ENCODE measurements at regions not wholly inside any gene's neighbourhood (a gene's known extent, or its start where the extent isn't known, plus 50 kb on each side); places are given as distances from the start of the nearest gene placed in this dataset.
"Not testable (repeated sequence)": the region's sequence is repeated elsewhere in the genome, so short reads cannot be mapped to it uniquely, and the experiment has no call there.

DNA sequence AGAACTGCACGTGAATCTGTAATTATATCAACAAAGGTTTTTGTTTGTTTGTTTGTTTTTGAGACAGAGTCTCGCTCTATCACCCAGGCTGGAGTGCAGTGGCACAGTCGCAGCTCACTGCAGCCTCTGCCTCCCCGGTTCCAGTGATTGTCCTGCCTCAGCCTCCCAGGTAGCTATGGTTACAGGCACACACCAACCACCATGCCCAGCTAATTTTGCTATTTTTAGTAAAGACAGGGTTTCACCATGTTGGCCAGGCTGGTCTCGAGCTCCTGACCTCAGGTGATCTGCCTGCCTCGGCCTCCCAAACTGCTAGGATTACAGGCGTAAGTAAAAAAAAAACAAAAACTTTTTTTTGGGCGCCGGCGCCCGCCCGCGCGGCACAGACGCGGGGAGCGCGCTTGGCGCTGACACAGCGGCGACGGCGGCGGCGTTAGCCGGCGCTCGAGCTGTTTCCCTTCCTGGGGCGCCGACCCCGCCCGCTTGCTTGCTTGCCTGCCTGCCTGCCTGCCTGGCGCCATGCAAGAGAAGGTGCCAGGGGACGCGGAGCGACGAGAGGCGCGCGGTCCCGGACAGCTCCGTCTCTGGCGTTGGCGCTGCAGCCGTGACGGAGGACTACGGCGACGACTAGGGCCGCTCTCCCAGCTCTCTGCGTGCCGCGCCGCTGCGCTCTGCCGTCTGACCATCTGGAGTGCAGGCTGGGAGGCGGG lies 171.4 kb upstream of the NUPR2 start:
- DNase-seq (ENCODE audit: extremely low read depth in 1 of 11, low read depth in 9 of 11, low spot score in 4 of 11) = peak in 3 of 11 donors; percentile 4 to 34 (median 25)

DNA sequence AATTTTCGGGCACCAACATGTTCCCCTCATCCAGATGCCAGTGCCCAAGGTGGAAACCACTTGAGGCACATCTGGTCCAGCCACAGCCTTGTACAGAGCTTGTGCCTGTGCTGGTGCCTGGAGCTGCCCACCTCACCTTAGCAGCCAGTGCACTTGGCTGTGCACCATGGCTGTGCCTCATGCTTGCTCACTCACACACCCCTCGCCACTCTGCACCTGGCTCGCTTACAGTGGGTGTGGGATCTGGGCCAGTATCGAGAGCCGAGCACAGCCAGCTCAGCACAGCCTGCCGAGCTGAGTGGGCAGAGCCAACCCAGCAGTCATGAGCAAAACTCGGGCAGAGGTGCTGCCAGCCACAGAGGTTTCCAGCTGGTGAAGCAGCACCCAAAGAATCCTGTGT lies 139.9 kb upstream of the NUPR2 start:
- DNase-seq (ENCODE audit: extremely low read depth in 1 of 11, low read depth in 9 of 11, low spot score in 4 of 11) = no peak

DNA sequence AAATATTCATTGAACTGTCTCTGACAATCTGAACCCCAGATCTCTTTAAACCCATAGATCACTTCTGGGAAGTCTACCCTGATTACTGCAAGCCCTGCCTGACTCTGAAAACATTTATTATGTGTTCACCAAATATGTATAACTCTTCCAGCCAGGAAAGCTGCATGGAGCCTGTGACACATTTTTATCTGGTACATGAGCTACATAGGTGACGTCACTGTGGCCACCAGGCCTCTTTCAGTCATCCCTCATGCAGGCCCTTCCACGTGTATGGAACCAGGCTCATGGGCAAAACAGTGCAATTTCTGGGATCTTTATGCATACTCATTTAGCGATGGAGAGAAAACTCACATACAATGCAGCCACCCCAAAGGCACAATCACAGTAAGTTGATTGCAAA lies 133.9 kb upstream of the NUPR2 start:
- DNase-seq (ENCODE audit: extremely low read depth in 1 of 11, low read depth in 9 of 11, low spot score in 4 of 11) = no peak

DNA sequence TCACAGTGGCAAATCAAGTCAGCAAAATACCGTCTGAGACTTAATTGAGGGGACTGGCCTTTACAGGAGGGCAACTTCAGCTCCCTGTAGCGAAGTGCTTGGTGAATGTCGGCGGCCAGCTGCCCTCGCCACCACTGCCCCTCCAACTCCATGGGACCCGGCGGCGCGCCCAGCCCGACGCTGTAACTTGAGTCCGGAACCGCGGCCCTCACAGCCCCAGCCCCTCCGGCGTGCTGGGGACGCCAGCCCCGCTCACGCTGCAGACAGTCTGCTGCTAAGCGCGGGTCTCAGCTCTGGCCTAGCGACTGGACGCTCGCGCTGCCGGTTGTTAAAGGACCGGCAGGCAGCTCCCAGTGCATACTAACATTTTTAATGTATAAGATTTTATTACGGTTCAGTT lies 113.4 kb upstream of the NUPR2 start:
- peak in 3 of 11 donors; percentile 1 to 2 (median 1) for DNase-seq (ENCODE audit: extremely low read depth in 1 of 11, low read depth in 9 of 11, low spot score in 4 of 11)

DNA sequence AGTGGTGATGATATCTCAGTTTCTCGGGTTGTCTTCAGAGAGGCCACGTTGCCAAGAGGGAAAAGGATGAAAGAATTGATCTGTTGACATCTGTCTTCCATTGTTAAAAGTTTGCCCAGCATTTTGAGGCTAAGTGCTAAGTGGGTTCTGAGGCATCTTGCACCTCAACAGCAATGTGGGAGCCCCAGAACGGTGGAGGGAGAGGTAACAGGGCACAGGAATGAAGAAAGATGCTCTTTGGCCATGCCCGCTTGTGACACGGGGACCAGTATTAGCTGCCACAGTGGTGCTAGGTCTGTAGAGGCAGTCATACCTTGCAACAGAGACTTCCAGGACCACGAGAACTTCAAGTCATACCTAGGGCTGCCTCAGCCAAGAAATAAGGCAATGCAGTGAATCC lies 106.6 kb upstream of the NUPR2 start:
- no peak for DNase-seq (ENCODE audit: extremely low read depth in 1 of 11, low read depth in 9 of 11, low spot score in 4 of 11)

DNA sequence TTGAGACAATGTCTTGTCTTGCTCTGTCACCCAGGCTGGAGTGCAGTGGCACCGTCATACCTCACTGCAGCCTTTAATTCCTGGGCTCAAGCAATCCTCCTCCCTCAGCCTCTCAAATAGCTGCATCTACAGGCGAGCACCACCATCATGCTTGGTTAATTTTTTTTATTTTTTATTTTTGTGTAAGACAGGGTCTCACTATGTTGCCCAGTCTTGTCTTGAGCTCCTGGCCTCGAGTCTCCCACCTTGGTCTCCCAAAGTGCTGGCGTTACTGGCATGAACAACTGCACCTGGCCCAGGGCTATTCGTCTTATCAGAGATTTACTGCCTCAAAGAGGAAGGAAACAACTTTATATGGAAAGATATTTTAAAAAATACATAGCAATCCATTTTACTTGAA lies 102.8 kb upstream of the NUPR2 start:
- DNase-seq (ENCODE audit: extremely low read depth in 1 of 11, low read depth in 9 of 11, low spot score in 4 of 11) = no peak

DNA sequence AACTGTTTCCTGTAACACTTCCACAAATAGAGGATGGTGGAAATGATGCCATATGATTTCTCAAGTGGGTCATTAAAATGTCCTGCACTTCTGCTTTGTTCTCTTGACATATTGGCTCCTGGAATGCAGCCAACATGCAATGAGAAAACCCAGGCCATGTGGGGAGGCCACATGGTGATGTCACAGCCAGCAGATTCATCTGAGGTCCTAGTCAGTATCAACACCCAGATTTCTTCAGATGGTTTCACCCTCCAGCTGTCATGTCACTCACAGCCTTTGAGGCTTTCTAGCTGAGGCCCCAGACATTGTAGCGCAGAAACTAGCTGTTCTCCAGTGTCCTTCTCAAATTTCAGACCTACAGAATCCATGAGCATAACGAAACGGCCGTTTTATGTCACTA lies 102.3 kb upstream of the NUPR2 start:
- no peak for DNase-seq (ENCODE audit: extremely low read depth in 1 of 11, low read depth in 9 of 11, low spot score in 4 of 11)

DNA sequence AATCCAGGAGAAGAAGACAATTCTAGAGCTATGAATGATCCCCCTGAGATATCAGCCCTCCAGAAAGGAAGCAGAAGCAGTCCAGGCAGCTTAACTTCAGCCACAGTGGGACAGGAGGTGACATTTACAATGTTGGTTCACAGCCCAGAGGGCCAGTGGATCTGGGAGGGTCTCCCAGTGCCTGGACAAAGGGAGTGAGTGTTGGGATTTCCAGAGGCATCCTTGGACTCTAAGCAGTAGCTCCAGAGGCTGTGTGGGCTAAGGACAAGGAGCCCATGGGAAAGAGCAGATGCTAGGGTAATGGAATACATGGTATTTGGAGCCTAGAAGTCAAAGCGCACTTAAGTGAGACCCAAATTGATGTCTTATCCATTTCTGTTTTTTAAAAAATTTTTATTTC lies 97.4 kb upstream of the NUPR2 start:
- no peak for DNase-seq (ENCODE audit: extremely low read depth in 1 of 11, low read depth in 9 of 11, low spot score in 4 of 11)

DNA sequence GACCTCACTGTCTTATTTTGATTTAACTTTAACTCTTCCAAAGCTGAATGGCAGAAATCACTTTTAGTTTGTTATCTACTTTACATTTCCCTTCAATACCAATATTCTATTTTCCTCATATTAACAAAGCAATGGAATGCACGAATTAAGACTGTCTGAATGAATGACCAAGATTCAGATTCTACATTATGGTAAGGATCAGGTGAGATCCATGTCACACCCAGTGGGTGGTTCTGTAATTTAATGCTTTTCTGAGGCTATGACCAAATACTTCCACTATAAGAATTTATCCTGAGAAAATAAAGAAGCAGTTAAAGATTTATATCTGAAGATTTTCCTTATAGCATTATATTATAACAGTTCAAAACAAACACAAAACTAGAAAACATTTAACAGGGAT lies 90.2 kb upstream of the NUPR2 start:
- no peak for DNase-seq (ENCODE audit: extremely low read depth in 1 of 11, low read depth in 9 of 11, low spot score in 4 of 11)

DNA sequence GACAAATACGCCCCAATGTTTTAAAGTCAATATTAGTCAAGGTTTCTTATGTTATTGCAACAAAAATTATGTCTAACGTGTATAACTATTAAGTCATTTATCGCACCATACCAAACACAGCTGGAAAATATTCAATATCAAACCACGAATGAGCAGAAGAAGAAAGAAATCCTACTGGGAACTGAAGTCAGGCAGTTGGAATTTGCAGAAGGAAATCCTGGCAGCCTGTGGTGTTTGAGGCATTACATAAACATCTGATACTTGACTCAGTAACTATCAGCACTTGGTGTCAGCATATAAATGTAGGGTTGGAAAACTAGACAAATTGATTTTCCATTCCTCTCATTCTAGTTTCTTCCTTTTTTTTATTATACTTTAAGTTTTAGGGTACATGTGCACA lies 83.4 kb upstream of the NUPR2 start:
- DNase-seq (ENCODE audit: extremely low read depth in 1 of 11, low read depth in 9 of 11, low spot score in 4 of 11) = no peak

DNA sequence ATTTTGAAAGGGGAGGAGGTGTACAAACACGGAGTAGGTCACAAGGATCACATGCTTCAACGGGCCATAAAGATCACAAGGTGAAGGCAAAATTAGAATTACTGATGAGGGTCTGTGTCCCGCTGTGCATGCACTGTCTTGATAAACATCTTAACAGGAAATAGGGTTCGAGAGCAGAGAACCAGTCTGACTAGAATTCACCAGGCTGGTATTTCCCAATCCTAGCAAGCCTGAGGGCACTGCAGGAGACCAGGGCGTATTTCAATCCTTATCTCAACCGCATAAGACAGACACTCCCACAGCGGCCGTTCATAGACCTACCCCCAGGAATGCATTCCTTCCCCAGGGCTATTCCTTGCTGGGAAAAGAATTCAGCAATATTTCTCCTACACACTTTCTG lies 80.0 kb upstream of the NUPR2 start:
- DNase-seq (ENCODE audit: extremely low read depth in 1 of 11, low read depth in 9 of 11, low spot score in 4 of 11) = not testable (repeated sequence)

DNA sequence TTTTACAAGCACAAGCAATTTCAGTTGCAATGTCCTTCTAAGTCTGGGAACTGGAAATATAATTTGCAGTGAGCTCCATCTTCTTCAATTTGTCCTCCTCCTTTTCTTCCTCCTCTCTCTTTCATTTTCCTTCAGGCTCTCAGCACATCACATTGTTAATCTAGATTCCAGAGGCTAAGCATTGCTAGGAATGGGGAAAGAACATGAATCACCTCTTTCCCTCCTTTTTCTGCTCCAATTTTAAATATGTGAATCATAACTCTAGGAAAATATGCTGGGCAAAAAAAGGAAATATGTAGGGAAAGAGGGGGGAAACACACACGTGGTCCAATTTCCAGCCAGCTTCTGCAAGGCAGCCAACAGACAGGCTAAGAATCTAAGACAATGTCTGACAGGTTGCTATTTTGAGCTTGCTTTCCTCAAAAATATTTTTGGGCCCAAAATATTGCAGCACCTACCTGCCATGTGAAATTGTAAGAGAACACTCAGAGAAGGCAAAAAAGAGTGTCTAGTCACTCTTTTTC lies 72.7 kb upstream of the NUPR2 start:
- no peak for DNase-seq (ENCODE audit: extremely low read depth in 1 of 11, low read depth in 9 of 11, low spot score in 4 of 11)

DNA sequence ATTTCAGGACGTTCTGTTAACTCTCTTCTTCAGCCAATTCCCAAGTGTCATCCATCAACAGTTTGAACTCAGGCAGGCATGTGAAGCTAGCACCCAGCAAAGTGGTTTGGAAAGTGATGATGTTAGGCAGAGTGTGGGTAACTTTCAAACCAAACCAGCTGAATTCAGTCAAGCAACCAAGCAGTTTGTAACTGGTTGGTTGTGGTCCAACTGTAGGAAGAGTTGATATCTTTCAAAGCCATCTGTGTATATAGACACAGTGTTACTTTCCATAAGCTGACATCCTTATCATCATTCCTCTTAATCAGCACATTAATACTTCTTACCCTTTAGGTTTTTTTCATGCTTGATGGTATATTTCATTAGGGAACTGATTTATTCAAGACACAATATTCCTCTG lies 72.2 kb upstream of the NUPR2 start:
- DNase-seq (ENCODE audit: extremely low read depth in 1 of 11, low read depth in 9 of 11, low spot score in 4 of 11) = no peak

DNA sequence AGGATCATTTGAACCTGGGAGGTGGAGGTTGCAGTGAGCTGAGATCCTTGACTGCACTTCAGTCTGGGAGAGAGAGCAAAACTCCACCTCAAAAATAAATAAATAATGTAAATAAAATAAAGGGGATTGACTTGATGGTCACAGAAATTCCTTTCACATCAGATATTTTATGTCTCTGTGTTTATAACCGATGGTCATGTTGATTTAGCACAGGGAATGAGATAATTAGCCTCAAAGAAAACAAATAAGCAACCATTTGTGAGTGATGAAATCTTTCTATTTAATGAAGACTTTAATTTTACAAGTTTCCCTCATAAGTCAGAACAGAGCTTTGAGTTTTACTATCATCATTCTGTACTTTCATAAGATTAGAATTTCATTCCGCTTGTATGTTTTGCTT lies 64.8 kb upstream of the NUPR2 start:
- no peak for DNase-seq (ENCODE audit: extremely low read depth in 1 of 11, low read depth in 9 of 11, low spot score in 4 of 11)

DNA sequence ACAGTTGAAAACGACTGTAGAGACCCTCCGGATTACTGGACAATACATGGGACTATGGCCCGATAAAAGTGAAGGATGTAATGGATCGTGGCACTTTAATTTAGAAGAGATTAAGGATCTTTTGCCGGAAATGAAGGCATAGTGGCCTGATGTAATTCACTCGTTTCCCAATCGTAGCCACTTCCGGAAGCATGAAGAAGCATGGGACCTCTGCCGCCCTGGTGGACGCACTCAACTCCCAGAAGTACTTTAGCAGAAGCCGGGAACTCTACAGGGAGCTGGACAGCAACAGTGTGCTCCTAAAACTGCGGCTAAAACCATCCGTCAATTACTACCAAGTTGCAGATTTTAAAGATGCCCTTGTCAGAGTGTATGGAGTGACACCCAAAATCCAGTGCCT lies 59.6 kb upstream of the NUPR2 start:
- no peak for DNase-seq (ENCODE audit: extremely low read depth in 1 of 11, low read depth in 9 of 11, low spot score in 4 of 11)

DNA sequence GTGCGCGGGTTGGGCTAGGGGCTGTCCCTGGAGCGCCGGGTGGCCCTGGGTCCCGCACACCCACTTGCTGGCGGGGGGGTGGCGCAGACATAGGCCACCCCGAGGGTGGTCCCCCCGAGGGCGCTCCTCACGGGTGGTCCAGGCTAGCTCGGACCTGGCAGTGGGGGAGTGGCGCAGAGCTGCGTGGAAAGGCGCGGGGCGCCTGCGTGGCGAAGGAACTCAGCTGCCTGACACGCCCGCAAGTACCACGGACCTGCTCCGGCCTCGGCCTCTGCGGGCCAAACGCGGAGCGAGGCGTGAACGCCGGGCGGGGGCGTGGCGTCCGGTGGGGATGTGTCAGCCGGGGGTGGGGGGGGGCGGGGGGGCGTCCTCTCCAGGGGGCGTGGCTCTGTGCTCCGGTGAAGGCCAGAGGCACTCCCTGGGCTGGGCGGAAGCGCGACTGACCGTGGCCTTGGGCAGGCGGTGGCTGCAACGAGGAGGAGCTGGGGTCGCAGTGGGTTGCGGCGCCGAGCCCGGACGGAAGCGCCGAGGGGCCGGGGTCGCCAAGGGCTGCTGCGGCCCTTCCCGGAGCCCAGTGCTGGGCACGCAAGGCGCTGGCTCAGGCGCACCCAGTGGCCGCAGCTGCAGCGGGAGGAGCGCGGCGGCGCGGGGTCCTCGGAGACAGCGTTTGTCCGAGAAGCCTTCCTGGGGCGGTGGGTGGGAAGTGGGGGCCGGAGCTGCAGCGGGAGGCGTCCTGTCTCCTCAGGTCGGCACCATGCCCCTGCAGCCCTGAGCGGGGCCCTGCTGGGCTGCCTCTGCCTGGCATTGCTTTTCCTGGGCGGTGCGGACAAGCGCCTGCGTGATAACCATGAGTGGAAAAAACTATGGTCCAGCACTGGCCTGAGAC lies 58.9 kb upstream of the NUPR2 start:
- DNase-seq (ENCODE audit: extremely low read depth in 1 of 11, low read depth in 9 of 11, low spot score in 4 of 11) = peak in 1 of 11 donors; percentile 16

DNA sequence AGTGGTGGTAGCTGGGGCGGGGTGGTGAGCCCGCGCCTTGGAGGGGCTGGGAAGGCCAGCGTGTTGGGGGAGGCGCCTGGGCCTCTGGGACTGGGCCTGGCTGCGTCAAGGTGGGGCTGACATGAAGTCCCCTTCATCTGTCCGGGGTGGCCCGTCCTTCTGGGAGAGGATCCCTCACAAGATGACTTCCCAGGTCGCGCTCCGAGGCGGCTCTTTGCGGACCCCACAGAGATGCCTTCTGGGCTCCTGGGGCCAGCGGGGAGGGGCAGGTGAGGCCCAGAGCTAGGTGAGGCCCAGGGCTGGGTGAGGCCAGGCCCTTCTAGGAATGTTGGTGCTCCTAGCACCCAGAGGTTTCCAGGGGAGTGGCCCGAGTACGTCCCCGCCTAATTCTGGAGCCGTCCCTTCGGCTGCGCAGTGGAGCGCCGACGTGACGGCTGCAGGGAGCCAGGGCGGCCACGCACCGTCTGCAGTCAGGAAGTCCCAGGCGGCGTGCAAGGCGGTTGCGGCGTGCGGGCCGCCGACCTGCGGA lies 58.2 kb upstream of the NUPR2 start:
- DNase-seq (ENCODE audit: extremely low read depth in 1 of 11, low read depth in 9 of 11, low spot score in 4 of 11) = no peak

All from renal cortex interstitium (tissue), 11 donors.